CD1c-positive myeloid dendritic cell (primary cell): ENCODE measurements at regions not wholly inside any gene's neighbourhood (a gene's known extent, or its start where the extent isn't known, plus 50 kb on each side); places are given as distances from the start of the nearest gene placed in this dataset.

Experiments
- DNase-seq: peaks from one replicate; pipeline ENCODE4 v3.0.0-alpha.2; 2016; ENCODE audit errors: extremely low spot score

DNA sequence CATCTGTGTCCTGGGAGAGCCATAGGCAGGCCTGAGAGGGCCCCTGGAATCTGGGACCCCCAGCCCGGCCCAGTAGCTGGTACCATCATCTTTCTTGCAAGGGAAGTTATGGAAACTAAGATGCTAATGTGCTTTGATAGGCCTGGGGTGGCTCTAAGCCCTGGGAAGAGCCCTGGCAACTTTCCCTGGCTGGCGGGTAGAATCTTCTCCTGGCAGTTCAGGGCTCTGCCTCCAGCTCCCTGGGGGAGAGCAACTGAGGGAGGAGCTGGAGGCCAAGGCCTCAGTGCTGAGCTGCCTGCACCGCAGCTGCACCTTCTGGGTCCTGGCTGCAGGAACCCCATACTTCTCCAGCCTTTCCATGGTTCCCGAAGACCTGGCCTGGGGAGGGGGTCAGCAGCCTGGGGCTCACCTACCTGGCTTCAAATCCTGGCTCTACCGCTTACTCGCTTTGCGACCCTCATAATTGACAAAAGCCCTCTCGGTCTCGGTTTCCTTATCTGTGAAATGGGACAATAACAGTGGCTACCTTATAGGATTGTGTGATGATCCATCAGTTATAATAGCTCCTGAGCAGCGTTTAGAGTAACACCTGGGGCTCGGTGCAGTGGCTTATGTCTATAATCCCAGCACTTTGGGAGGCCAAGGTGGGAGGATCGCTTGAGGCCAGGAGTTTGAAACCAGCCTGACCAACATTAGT, 333.7 kb downstream of the SEC14L1 start:
- DNase-seq: no peak

DNA sequence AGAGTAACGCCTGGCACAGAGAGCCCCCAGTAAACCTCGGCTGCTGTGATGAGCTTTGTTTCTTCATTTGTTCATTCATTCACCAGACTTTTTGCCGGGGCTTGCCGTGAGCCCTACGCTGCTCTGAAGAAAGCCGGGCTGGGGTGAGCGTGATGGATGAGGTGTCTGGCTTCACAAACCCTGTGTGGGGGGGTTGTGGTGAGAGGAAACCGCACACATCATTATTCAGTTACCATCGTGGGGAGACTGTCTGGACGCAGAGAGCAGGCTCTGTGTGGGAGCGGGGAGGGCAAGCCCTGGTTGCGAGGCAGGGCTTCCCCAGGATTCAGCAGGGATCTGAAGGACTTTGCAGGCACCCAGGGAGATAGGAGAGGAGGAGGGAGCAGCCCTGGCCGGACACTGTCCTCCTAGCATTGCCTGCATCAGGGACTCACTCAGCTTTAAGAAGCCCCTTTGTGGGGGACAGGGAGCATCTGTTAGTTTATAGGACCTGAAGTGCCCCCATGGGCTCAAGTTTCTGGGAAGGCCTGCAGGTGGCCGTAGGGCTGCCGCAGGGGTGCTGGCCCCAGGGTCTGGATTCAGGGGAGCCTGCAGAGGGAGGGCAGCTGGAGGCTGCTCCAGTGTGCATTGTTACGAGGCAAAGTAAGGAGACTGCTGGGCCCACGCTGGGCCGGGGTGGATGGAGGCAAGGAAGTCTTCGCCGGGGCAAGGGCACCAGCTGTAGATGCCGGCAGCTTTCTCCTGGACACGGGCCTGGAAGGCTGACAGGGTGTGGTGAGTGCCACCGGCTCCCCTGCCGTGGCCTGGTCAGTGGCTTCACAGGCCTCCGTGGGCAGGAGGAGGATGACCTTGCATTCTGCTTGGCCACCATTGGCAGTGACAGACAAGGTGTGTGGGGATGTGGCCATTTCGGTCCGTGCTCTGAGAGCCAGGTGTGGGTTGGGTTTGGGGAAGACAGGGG, 334.5 kb downstream of the SEC14L1 start:
- DNase-seq: peak; percentile 42

DNA sequence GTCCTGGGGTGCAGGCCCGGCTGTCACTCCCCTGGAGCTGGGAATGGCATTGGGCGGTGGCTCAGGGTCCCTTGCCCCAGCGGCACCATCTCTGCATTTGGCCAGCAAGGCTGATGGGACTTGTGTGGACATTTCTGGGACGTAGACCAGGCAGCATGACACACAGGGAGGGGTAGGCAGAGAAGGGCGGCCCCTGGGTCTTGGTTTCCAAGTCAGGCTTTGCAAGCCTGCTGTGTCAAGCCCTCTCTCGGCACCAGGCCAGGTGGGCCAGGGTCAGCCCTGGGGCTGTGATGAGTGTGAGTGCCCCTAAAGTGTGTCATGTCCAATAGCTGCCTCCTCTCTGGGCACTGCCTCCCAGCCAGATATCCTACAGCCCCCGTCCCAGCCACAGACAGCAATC, 335.2 kb downstream of the SEC14L1 start:
- no peak for DNase-seq

DNA sequence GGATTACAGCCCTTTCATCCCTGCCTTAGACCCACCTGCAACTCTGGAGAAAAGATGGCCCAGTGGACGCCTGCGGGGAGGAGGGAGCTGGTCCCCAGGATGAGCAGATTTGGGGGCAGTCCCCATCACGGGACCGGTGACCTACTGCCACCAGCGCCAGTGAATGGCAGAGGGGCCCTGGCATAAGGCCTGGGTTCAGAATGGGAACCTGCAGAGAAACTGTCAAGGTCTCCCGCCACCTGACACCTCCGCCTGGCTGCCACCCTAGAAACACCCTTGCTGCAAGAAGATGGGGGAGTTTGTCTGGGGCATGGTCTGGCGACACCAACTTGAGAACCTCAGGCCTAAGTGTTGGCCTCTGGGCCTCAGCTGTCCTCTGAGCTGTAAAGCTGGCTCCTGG, 335.7 kb downstream of the SEC14L1 start:
- no peak for DNase-seq

DNA sequence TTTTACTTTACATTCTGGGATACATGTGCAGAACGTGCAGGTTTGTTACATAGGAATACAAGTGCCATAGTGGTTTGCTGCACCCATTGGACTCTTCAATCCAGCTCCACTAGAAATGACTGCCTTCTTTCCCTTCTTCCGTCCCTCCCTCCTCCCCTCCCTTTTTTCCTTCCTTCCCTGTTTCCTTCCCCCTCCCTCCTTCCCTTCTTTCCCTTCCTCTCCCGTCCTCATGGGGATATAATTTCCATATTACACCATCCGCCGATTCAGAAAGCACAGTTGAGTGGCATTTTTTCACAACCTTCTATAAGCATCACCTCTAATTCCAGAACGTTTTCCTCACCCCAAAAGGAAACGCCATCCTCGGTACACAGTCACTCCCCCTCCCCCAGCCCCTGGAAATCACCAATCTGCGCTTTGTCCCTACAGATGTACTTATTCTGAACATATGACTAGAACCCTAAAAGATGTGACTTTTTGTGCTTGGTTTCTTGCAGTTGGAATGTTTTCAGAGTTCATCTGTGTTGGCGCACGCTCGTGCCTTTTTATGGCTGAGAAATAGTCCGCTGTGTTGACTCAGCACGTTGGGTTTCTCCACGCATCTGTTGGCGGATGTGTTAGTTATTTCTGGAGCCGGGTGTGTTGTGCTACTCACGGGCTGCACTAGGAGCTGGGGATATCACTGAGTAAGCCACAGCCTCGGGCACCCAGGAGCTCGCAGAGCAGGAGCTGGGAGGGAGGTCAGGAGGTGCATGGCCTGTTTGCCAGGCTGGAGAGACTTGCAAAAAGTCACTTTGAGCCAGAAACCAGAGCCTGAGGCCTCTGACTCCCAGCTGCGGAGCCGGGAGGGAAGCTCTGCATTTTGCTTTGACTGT, 336.4 kb downstream of the SEC14L1 start:
- no peak for DNase-seq

DNA sequence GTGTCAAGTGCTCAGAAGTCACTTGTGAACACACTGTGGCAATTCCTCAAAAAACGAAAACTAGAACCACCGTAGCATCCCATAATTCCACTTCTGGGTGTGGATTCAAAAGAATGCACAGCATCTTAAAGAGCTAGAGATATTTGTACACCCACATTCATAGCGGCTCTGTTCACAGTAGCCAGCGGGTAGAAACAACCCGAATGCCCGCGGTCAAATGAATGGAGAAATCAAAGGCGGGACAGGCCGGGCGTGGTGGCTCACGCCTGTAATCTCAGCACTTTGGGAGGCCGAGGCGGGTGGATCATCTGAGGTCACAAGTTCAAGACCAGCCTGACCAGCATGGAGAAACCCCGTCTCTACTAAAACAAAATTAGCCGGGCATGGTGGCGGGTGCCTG, 337.5 kb downstream of the SEC14L1 start:
- no peak for DNase-seq

DNA sequence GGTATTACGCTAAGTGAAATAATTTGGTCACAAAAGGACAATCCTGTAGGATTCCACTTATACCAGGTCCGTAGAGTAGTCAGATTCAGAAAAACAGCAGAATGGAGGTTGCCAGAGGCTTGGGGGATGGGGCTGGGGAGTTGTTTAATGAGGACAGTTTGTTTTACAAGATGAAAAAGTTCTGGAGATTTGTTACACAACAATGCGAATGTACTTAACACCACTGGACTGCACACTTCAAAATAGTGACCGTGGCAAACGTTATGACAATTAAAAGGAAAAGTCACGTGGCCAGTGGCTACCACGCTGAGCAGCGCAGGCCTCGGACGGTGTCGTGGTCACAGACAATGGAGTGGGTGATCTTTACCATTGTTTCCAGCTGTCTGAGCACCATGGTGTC, 338.1 kb downstream of the SEC14L1 start:
- no peak for DNase-seq

DNA sequence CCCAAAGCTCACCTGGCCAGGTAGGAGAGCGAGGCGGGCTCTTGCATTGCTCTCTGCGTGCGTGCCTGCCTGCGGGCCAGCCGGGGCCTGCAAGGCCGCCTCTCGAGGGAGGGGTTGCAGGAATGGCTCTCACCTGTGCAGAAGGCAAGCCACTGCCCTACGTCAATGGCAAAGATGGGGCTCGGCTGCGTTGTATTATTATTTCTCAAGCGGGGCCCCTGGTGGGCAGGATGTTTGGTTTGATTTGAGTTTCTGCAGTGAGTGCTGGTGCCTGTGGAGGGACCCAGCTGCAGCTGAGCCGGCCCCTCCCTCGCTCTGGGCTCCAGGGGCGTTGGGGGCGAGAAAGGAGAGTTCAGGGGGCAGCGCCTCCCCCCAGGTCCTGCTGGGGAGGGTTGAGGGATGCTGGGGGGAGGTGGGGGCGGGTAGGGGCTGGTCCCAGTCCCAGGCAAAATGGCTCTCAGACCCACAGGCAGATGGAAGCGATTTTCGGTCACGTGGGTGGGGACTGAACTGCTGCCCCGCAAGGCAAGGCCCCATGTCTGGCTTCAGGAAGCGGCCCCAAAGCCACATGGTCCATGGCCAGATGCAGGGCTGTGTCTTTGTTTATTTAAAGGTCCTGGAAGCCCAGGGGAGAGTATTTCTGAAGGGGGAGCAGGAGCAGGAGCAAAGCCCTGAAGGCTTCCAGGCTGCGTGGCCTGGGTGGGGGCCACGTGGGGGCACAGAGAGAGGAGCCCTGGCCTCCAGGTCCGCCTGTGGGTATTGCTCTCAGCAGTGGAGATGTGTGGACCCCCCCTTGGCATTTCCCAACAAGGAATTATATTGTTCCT, 338.8 kb downstream of the SEC14L1 start:
- DNase-seq: no peak

DNA sequence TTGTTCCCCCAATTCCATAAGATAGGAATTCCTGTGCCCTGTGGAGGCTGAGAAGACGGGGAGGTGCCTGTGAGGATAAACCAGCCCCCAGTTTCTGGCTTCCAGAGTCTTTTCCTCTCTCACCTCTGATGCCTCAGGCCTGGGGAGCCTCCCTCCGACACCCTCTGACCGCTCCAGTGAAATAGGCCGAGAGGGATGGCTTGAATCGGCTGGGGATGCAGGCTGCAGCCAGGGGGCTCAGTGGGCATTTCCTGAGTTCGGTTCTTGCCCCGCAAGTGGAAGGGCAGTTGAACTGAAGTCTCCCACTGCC, 339.4 kb downstream of the SEC14L1 start:
- DNase-seq: no peak

DNA sequence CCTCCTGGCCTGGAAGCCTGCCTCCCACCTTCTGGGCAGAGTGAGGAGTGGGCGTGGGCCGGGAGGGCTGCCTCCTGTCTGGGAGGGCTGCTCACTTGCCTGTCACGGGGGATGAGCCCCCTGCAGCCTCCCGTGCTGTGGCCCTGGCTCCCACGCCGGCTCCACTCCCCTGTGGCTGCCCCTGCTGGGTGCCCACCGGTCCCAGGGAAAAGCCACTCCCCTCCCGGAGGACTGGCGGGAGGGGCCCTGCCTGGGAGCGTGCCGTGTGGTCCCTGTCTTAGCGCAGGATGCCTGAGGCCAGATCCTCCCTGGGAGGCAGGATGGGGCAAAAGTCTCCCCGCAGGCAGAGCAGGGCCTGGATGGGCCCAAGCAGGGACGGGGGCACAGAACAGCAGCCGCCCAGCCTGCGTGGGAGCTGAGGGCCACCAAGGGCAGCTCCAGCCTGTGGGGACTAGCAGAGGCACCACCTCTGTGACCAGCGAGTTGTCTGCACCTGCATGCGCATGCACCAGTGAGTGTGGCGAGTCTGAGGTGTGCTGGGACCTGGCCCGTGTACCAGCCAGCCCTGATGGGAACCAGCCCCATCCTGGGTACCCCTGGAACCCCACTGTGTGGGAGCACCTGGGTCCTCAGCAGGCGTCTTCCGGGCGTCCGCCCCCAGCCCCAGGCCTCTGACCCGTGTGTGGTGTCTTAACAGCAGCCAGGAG, 339.9 kb downstream of the SEC14L1 start:
- no peak for DNase-seq

DNA sequence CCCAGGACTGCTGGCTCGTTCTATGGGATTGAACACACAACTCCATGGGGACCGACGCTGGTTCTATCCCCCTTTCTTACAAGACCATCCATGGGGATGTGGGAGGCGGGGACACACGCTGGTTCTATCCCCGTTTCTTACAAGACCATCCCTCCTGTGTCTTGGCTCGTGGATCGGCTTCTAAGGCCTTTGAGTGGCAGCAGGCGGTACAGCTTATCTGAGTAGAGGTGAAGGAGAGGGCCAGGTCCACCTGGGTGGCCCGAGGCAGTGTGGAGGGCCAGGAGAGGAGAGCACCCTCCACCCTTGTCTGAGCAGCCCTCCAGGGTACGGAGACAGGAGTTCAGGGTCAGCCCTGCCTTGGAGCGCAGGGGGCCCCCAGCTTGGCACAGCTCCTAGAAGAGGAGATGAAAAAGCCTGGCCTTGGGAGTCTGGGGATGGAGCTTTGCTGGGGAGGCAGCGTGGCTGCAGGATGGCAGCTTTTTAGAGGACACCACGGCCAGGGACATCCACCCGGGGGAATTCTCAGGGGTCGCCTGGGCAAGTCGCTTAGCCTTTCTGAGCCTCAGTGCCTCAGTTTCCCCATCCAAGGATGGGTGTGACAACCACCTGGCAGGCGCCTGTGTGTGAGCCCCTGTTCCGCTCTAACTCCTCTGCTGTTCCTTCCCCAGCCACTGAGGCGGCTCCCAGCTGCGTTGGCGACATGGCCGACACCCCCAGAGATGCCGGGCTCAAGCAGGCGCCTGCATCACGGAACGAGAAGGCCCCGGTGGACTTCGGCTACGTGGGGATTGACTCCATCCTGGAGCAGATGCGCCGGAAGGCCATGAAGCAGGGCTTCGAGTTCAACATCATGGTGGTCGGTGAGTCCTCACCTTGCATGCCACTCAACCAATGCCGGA, 341.0 kb downstream of the SEC14L1 start:
- no peak for DNase-seq

DNA sequence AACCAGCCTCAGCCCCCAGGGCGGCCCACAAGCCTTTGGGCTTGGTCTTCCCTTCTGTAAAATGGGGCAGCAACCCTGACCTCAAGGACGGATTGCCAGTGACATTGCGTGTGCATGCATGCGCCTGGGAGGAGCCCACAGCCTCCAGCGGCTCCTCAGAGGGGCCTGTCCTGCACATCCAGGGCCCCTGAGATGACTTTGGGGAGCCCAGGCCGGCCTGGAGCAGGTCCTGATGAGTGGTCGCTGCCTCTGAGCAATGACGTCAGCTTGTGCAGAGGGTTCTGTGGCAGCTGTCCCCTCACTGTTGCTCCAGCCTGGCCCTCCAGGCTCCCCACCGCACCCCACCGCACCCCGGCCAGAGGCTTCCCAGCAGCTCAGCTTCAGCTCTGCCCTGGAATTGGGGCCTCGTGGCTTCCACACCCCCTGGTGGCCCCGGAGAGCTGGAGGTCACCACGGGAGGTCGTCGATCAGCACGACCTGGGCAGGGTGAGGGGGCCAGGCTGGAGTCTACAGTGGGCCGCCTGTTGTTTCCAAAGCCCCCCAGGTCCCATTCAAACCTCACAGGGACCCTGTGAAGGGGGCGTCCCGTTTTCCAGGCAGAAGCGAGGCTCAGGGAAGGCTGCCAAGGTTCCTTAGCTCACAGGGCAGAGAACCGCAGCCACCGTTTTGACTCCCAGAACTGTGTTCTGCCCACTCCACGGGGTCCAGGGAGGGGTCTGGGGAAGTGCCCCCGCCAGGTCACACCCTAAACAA, 341.8 kb downstream of the SEC14L1 start:
- DNase-seq: no peak

DNA sequence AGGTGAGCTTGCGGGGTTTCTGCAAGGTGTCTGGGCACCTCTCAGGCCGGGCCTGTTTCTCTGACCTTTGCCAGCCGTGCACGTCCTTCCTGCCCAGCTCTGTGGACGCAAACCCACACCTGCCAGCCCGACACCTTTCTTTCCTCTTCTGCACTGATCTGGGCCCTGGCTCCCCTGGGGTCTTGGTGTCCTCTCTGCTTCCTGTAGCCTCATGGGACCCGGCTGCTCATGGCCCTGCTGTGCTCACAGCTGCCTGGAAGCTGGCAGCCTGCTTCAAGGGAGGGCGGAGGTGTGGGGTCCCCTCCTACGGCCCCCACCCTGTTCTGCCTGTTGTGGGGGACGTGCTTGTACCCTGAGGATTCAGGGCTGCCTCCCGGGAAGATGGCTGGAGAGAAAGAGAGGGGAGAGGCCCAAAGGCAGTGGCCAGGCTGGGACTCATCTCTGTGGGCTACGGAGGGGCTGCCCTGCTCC, 342.4 kb downstream of the SEC14L1 start:
- no peak for DNase-seq

DNA sequence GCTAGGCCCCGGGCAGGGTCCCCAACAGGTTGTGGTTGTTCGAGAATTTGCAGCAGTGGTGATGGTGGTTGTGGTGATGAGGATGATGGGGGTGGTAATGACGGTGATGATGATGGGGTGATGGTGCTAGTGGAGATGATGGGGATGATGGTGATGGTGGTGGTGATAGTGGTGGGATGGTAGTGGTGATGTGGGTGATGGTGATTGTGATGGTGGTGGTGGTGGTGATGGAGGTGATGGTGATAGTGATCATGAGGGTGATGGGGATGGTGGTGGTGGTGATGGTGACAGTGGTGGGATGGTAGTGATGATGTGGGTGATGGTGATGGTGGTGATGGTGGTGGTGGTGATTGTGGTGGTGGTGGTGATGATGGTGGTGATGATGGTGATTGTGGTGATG, 343.3 kb downstream of the SEC14L1 start:
- no peak for DNase-seq

DNA sequence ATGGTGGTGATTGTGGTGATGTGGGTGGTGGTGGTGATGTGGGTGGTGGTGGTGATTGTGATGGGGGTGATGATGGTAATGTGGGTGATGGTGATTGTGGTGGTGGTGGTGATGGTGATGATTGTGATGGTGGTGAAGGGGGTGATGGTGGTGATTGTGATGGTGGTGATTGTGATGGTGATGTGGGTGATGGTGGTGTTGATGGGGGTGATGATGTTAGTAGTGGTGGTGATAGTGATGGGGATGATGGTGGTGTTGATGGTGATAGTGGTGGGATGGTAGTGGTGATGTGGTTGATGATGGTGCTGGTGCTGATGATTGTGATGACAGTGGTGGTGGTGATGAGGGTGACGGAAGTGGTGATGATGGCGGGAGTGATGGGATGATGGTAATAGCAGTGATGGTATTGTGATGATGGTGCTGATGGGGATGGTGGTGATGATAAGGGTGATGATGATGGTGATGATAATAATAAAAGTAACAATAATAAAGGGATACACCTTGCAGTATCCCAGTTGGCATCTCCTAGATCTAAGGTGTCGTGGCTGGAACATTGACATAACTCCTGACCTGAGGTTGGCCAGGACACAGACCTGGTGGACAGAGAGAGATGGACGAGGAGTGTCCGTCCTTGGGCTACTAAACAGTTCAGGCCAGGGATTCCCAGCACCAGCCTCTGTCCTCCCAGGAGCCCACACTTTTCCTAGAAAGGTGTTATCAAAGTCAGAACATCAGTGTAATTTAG, 344.5 kb downstream of the SEC14L1 start:
- no peak for DNase-seq

DNA sequence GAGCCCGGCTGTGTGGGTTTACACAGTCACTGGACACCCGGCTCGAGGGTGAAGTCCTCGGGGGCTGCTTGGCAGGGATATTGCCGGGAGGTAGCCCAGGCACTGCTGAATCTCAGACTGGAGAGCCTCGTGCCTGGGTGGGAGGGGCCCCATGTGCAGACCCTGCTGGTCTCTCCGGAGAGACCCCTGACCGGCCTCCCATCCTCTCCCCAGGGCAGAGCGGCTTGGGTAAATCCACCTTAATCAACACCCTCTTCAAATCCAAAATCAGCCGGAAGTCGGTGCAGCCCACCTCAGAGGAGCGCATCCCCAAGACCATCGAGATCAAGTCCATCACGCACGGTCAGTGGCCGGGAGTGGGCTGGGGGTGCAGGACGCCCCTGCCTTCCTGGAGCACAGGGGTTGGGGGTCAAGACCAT, 346.5 kb downstream of the SEC14L1 start:
- DNase-seq: no peak

DNA sequence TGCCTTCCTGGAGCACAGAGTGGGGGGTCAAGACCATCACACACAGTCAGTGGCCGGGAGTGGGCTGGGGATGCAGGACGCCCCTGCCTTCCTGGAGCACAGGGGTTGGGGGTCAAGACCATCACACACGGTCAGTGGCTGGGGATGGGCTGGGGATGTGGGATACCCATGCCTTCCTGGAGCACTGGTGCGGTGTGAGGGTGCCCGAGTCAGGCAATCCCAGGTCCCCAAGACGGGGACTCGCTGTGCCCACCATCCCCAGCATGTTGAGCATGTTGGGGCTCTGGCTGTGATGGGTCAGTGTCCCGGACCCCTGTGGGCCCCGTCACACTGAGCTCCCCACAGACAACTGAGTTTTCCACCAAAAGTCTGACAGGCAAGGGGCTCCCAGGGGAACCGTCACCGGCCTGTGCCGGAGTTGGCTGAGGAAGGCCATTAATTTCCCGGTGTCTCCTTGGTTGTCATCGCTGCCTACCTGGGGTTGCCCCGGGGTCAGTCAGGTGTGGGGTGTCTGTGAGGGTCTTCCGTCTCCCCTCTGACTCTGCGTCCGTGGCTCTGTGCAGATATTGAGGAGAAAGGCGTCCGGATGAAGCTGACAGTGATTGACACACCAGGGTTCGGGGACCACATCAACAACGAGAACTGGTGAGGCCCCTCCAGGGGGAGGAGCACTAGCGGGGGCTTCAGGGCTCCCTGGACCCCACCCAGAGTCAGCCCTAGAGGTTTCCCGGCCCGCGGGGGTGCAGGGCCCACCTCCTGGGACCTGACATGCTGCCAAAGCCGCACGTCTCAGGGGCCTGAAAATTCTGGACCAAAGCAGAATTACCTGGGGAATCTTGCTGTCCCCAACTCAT, 347.1 kb downstream of the SEC14L1 start:
- DNase-seq: no peak
